Activated T-cell treated with anti-CD3 and anti-CD28 coated beads, Interleukin-2, amount 50 U/mL, for 48 hours (primary cell): ENCODE measurements at regions not wholly inside any gene's neighbourhood (a gene's known extent, or its start where the extent isn't known, plus 50 kb on each side); places are given as distances from the start of the nearest gene placed in this dataset.
"Not testable (repeated sequence)": the region's sequence is repeated elsewhere in the genome, so short reads cannot be mapped to it uniquely, and the experiment has no call there.

Source experiments
- DNase-seq, 2 experiments: peaks; one replicate each; pipeline ENCODE4 v3.0.0-alpha.2; 2020

DNA sequence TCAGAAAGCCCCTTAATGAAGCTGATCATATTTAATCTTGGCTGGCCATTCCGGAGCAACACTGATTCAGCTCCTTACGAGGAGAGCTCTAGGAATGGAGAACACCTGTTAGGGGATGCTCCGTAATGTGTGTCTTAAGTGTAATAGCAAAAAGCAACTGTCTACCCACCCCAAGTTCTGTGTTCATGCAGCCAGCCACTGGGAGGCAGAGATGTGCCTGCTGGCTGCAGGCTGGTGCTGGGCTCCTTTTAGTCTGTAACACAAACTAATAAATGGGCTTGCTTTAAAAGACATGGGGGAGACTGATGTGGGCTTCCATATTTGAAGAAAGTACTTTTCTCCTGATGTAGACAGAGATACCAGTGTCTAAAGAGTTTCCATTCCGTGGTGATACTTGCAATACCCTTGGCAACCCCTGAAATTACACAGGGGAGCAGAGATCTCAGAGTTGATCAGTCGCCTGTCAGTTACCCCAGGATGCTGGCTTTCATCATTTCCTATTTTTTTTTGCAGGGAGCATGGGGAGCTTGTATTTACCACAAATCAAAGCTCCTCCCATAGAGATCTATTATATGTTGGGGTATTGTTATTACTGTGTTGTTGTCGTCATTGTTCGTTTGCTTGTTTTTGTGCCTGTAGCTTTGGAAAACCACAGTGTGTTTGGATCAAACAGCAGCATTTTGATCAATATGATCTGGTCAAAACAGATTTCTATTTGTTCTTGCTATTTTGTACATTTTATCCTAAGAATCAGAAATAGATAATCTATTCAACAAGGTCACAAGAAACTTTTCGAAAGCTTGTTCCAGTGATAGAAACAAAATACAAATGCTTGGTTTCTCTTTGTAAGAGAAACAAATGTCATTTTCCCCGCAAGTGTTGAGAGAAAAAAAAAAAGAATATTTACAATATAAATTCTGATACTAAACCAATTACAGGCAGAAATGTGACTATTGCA lies 65.8 kb downstream of the MTX3 start:
- DNase-seq: peak in 1 of 2 experiments; percentile 27

GRCh38 chr5:79923431-79923830 lies 67.6 kb downstream of the MTX3 start:
- DNase-seq: no peak

GRCh38 chr5:79922626-79923025 lies 68.4 kb downstream of the MTX3 start:
- DNase-seq: no peak

GRCh38 chr5:79907452-79907851 lies 83.6 kb downstream of the MTX3 start:
- not testable (repeated sequence) for DNase-seq

- DNase-seq: not testable (repeated sequence)
These were observed 88.5 kb downstream of the MTX3 start for GRCh38 chr5:79902571-79902970.

- DNase-seq: no peak
These were observed 89.4 kb downstream of the MTX3 start for GRCh38 chr5:79901631-79902030.

- DNase-seq: no peak
These were observed 92.5 kb downstream of the MTX3 start for GRCh38 chr5:79898611-79899010.

DNA sequence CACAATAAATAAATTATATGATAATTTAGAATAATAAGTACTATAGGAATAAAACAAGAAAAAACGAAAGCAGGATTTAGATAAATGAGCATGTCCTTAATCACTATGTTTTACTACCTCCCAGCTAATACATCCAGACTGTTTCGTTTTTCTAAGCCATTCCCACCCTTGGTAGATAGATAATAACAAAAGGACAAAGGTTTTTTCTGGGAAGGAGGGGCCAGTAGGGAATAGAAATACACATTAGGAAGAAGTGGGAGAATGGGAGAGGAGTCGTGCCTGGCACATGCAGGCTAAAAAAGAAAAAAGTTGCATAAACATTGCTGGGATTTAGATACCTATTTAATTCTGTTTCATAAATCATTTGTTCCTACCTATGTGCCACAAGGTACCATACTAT lies 97.1 kb downstream of the MTX3 start:
- no peak for DNase-seq

DNA sequence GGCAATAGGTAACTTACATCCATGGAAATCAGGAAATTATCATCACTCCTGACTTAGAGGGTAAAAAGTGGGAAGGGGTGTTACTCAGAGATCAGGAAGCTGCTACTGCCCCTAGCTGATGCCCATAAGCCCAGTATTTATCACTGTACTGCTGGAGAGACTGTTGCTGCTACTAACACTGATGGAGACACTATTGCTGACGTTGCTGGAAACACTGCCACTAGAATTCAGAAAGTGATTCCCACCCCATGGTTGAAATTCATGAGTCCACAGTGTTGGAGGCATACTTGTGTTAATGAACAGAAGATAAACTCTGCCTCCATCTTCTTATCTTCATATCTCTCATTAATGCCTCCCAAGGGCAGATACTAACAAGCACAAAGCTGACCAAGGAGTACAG lies 97.6 kb downstream of the MTX3 start:
- no peak for DNase-seq

DNA sequence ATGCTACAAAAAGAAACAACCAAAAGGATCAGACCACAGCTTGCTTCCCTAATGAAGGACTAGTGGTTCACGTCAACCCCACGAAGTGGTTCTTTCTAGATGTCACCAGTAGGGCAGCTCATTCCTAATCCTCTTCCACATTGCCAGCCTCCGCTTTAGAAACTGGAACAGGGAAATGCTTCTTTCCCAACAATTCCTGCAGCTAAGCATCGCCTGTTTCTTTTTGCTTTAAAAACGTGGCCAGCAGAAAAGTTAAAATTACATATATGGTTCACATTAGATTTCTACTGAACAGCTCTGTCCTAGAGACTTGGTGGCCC lies 100.2 kb downstream of the MTX3 start:
- DNase-seq: no peak

- DNase-seq: no peak
These were observed 100.7 kb downstream of the MTX3 start for GRCh38 chr5:79890119-79890929.

DNA sequence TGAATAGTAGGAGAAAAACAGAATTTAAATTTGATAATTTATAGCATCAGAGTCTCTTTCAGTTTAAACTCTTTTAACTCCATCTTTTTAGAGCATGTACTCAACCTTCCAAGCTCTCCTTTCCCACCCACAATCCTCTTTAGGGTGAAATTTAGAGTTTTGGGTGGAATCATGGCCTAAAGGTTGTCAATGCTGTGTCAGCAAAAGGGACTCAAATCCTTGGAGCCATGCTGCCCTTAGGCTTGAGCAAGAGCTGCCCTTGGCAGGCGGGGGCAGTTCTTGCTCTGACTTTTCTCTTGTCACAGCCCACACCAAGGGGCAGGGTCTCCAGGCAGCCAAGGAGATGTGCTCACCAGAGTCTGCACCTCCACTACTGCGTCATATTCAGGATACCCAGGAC lies 102.4 kb downstream of the MTX3 start:
- no peak for DNase-seq

DNA sequence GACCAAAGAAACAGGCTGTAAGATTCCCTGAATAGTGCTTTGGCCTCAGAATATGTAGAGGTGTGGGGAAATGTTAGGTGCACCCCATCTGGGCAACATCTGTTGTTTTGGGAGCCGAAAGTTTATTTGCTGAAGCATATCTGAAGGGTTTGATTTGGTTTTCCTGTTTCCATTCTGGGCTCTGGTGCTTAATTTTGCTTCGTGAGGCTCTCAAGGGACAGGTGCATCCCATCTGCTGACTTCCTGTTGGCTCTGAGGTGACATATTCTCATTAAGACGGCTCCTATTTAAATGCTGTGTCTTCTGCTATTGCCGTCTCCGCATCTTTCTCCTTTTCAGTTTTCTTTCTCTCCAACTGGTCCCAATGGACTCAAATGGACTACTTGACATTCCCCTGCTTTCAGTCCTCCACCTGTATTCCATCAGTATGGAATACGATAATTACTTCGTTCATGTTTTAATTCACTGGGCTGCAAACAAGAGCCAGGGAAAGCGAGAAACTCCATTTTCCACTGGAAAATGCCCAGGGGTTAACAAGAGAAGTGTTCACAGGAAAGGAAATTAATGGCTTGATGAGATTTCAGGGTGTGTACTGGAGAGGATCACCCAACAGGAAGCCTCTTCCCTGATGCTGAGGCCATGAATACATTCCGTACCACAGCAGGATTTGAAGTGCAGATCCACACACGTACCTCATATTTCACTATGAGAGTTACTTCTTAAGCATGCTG lies 104.0 kb downstream of the MTX3 start:
- DNase-seq: no peak

DNA sequence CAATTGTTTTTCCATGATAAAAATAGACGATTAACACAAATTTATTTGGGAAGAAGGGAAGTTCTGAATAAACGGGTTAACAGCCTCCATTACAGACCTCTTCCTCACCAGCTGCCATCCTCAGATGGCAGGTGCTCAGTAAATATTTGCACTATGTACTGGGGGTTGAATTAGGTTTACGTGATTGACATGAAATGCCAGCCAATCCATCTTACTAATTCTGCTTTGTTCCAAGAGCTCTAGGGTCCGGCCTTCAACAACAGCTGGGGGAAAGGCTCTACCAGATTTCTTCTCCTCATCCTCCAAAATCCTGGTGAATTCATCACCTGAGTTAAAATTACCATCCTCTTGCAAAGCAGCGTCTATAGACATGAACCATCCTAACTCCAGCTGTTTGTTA lies 104.6 kb downstream of the MTX3 start:
- DNase-seq: no peak

DNA sequence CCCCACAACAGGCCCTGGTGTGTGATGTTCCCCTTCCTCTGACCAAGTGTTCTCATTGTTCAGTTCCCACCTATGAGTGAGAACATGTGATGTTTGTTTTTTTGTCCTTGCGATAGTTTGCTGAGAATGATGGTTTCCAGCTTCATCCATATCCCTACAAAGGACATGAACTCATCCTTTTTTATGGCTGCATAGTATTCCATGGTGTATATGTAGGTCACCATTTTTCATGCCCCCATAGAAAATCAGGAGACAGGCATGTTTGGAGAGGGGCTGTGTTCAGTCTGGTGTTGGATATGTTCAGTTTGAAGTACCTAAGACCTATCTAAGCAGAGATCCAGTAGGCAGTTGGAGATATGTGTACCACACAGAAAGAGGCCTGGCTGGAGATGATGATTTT lies 111.2 kb downstream of the MTX3 start:
- DNase-seq: not testable (repeated sequence)

- DNase-seq: peak; percentile 72 to 75
These were observed 112.2 kb downstream of the MTX3 start for GRCh38 chr5:79878721-79879336.

DNA sequence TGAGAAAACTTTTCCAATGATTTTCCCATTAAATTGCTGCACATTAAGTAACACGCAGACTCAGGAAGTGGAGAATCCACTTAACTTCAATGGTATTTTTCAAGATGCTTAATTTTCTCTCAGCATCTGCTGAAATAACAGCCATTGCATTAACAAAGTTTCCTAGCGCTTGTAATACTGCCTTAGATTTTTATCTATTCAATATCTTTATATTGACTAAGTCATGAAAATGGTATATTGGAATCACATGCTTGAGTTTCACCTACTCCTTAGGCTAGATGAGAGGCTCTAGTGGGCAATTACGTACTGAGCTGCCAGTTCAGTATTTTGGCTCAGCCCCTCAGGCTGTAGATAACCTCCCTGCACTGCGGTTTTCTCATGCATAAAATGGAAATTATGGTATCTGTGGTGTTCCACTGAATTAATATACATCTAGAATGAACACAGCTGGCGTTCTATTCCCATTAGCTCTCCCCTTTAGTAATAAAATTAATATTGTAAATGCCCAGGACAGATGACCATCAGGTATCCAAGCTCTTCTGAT lies 112.9 kb downstream of the MTX3 start:
- no peak for DNase-seq

DNA sequence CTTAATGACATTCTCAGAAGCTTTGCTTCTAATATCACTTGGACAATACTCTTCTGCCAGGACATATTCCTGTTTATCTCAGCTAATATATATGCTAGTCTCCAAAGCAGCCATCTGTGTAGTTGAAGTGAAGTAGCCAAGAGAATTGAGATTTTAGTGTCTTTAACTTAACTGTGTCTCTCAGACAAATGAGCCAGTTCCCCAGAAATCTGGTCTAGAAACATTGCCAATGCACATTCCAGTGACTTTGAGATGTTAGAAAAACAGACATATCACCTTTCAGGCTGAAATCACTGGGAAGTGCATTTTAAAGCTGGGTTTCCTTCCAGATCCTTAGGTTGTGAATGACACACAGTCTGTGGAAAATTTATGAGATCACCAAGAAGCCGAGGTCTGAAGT lies 114.6 kb downstream of the MTX3 start:
- no peak for DNase-seq

DNA sequence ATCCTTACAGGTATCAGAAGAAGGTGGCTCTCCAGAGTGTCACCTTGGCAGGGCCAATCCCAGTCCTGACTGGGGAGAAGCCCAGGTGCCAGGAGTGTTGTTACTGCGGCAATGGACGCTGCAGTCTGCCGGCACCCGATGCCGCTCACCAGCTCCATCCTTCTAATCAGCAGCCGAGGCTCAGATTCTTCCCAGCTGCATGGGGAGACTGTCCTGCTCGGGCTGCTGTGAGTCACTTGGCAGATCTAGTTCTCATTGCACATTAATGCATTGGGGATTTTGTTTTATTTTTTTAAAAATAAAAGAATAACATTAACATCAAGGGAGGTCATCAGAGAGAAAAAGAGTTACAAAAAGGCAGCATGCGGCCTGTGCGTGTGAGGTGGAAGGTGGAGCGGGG lies 115.8 kb downstream of the MTX3 start:
- no peak for DNase-seq

DNA sequence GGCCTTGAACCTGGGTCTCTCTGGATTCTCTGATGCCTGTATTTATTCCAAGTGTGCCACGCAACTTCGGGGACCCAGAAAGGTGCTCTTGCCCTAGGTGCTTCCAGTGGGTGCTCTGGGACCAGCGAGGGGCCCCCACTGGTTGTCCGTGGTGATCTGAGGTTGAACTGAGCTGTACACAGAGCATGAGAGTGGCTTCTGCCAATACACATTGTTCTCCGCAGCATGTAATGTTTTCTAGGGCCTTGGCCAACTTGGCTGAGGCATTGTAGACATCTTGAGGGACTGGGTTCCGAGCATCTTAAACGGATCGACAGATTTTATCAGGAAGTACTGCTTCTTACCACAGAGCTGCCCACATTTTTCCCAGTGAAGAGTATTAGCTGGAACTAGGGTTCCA lies 117.9 kb downstream of the MTX3 start:
- no peak for DNase-seq

DNA sequence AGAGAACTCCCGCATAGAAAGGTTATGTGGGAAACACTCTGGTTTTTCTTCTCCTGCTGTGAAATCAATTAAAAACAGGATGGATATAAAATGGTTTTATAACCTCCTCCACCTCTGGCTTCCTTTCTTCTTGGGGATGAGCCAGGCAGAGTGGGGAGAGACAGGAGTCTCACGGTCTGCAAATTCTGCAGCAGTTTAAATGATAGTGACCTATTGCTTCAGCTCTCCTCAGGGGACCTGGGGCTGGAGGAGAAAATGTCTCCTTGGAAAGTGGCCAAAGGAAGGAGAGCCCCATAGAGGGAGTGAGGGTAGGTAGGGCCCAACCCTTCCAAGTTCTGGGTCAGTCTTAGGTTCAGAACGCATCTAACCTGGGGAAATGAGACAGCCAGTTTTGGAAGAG lies 118.8 kb downstream of the MTX3 start:
- DNase-seq: no peak

- no peak for DNase-seq
These were observed 119.5 kb downstream of the MTX3 start for GRCh38 chr5:79871364-79872120.
